HEK293T (cell line): ENCODE measurements at regions not wholly inside any gene's neighbourhood (a gene's known extent, or its start where the extent isn't known, plus 50 kb on each side); places are given as distances from the start of the nearest gene placed in this dataset.

Experiments used
- ARNT ChIP-seq: fragments of 450-650 bp; IDR thresholded peaks from 2 replicates; pipeline ENCODE4 v1.6.1; 2017; ENCODE audit warnings: mild to moderate bottlenecking
- BHLHE40 ChIP-seq: fragments of 450-650 bp; IDR thresholded peaks from 2 replicates; pipeline ENCODE4 v1.6.1; 2016; ENCODE audit warnings: mild to moderate bottlenecking, moderate library complexity, borderline replicate concordance
- FOXM1 ChIP-seq: fragments of 450-650 bp; IDR thresholded peaks from 2 replicates; pipeline ENCODE4 v1.6.1; 2017; ENCODE audit warnings: mild to moderate bottlenecking, borderline replicate concordance
- HDGF ChIP-seq: fragments of 450-650 bp; IDR thresholded peaks from 2 replicates; pipeline ENCODE4 v1.6.1; 2017; ENCODE audit warnings: antibody characterized with exemption, borderline replicate concordance
- L3MBTL2 ChIP-seq: fragments of 450-650 bp; conservative IDR thresholded peaks from 2 replicates; pipeline ENCODE4 v1.6.1; 2016; ENCODE audit warnings: mild to moderate bottlenecking
- SUZ12 ChIP-seq: fragments of 450-650 bp; IDR thresholded peaks from 2 replicates; pipeline ENCODE4 v1.6.1; 2016; ENCODE audit warnings: mild to moderate bottlenecking
- ZNF384 ChIP-seq: fragments of 450-650 bp; IDR thresholded peaks from 2 replicates; pipeline ENCODE4 v1.6.1; 2016

GRCh38 chr12:59396919-59397318 lies 198.9 kb upstream of the SLC16A7 start:
- TF ChIP-seq BHLHE40 (no peak), SUZ12 (no peak), HDGF (no peak), FOXM1 (no peak), ZNF384 (no peak), L3MBTL2 (no peak), ARNT (no peak)
